HG02981 (cell line): ENCODE measurements at regions not wholly inside any gene's neighbourhood (a gene's known extent, or its start where the extent isn't known, plus 50 kb on each side); places are given as distances from the start of the nearest gene placed in this dataset.
"Not testable (repeated sequence)": the region's sequence is repeated elsewhere in the genome, so short reads cannot be mapped to it uniquely, and the experiment has no call there.

Experiments used
- ATAC-seq: cut with Tn5 transposase; IDR thresholded peaks from one replicate; pipeline ENCODE4 v1.9.1; 2021; ENCODE audit warnings: mild to moderate bottlenecking, moderate library complexity; ENCODE audit not compliant: unreplicated experiment

DNA sequence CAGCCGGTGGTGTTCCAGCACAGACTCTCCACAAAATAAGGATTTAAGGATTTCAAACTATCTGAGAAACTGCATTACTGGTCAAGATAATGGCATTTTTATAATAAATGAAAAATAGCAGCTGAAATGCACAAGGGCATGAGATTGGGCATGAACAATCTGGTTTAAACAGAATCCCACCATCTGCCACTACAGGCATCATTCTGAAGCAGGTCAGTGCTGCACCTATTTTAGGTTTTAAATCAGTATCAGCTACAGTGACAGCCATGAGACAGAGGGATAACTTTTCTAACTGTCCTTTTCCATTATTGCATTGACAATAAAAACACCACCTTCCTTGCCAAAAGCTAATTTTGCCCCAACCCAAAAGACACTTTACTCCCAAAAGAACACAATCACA is 186.8 kb downstream of the ETV1 start:
- no peak for ATAC-seq

DNA sequence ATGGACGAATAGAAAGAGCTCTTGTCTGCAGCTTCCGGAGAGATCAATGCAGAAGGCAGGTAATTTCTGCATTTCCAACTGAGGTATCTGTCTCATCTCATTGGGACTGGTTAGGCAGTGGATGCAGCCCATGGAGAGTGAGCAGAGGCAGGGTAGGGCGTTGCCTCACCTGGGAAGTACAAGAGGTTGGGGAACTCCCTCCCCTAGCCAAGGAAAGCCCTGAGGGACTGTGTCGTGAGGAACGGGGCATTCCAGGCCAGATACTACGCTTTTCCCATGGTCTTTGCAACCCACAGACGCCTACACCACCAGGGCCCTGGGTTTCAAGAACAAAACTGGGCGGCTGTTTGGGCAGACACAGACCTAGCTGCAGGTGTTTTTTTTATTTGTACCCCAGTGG is 186.3 kb downstream of the ETV1 start:
- no peak for ATAC-seq

DNA sequence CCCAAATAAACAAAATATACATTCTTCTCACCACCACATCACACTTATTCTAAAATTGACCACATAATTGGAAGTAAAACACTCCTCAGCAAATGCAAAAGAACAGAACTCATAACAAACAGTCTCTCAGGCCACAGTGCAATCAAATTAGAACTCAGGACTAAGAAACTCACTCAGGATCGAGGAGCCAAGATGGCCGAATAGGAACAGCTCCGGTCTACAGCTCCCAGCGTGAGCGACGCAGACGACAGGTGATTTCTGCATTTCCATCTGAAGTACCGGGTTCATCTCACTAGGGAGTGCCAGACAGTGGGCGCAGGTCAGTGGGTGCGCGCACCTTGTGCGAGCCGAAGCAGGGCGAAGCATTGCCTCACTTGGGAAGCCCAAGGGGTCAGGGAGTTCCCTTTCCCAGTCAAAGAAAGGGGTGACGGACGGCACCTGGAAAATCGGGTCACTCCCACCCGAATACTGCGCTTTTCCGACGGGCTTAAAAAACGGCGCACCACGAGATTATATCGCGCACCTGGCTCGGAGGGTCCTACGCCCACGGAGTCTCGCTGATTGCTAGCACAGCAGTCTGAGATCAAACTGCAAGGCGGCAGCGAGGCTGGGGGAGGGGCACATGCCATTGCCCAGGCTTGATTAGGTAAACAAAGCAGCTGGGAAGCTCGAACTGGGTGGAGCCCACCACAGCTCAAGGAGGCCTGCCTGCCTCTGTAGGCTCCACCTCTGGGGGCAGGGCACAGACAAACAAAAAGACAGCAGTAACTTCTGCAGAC is 183.2 kb downstream of the ETV1 start:
- ATAC-seq, result not testable (repeated sequence)

DNA sequence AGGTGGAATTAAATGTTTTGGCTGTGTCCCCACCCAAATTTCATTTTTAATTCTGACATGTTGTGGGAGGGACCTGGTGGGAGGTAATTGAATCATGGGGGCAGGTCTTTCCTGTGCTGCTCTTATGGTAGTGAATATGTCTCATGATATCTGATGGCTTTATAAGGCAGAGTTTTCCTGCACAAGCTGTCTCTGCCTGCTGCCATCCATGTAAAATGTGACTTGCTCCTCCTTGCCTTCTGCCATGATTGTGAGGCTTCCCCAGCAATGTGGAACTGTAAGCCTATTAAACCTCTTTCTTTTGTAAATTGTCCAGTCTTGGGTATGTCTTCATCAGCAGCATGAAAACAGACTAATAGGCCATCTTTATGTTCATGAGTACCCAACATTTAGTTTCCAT is 172.2 kb downstream of the ETV1 start:
- not testable (repeated sequence) for ATAC-seq

DNA sequence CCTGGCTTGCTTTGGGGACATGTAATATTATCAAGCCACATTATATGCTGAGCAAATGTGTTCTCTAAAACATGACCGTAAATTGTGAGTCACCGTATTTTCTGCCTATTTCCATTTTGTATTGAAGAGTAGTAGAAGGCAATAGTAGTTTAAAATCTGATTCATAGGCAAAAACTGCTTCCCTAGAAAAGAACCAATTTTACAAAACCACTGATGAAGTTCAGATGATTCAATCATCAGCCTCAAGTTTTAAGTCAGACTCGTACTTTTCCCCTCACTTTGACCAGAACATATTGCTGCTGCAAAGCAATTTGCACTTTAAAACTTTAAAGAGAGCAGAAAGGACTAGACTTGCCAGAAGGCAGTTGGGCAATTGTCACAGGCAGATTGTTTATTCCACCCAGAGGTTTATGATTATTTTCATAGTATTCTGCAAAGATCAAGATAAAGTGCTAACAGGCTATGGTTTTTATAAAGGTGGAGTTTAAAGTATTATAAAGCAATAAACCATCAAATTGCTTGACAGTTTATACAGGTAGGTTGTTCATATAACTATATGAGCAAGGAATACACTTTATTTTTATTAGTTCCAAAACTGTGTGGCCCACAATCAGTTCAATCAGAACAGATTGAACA is 168.2 kb downstream of the ETV1 start:
- no peak for ATAC-seq

DNA sequence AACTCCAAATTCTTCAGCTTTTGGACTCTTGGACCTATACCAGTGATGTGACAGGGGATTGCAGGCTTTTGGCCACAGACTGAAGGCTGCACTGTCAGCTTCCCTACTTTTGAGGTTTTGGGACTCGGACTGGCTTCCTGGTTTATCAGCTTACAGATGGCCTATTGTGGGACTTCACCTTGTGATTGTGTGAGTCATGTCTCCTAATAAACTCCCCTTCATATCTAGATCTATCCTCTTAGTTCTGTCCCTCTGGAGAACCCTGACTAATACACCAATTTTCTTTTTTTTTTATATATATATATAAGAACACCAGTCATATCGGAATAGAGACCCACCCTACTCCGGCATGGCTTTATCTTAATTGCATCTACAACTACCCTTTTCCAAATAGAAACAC is 166.8 kb downstream of the ETV1 start:
- no peak for ATAC-seq

DNA sequence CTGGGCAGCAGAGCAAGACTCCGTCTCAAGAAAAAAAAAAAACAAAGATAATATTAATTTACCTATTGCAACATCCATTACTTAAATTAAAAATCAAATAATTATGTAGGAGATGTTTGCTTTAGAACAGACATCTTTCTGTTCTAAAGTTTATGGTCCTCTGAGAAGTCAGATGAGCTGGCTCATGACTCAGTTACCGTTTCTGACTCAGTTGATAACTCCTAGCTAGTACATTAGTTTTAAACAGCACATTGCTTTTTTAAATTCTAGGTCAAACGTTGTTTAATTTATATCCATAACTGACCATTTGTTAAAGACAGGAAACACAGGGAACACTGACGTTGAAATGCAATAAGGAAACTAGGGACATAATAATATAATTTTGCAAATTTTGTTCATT is 162.7 kb downstream of the ETV1 start:
- no peak for ATAC-seq

DNA sequence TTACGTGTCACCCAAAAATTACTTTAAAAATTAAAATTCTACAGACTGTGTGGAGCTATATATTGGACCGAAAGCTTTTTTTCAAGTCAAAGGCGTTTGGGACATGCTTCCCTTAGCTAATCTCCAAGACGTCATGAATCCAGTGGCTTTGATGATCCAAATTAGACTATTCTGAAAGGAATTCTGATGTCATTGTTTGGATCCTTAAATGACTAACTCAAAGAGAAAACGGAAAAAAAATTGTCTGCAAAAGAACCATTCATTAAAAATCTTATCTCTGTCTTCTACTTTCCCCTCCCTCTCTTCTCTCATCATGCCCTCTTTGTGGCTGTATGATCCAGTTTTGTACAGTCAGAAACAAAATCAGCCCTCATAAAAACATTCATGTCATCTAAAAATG is 161.8 kb downstream of the ETV1 start:
- no peak for ATAC-seq

DNA sequence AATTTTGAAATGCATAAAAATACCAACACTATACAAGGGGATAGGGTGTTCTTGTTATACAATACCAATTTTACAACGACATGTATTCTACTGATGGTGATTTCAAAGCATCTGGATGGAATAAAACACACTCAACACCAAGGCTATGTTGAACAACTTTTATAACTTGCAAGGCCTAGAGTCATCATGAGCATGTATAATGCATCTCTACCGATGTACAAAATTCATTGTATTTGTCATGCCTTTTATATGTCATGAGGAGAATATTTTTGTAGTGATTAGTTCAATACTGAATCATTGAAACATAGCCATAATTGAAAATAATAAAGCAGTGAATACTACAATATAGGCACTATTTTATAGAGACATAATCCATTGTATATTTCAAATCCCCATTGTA is 160.2 kb downstream of the ETV1 start:
- ATAC-seq, result no peak

DNA sequence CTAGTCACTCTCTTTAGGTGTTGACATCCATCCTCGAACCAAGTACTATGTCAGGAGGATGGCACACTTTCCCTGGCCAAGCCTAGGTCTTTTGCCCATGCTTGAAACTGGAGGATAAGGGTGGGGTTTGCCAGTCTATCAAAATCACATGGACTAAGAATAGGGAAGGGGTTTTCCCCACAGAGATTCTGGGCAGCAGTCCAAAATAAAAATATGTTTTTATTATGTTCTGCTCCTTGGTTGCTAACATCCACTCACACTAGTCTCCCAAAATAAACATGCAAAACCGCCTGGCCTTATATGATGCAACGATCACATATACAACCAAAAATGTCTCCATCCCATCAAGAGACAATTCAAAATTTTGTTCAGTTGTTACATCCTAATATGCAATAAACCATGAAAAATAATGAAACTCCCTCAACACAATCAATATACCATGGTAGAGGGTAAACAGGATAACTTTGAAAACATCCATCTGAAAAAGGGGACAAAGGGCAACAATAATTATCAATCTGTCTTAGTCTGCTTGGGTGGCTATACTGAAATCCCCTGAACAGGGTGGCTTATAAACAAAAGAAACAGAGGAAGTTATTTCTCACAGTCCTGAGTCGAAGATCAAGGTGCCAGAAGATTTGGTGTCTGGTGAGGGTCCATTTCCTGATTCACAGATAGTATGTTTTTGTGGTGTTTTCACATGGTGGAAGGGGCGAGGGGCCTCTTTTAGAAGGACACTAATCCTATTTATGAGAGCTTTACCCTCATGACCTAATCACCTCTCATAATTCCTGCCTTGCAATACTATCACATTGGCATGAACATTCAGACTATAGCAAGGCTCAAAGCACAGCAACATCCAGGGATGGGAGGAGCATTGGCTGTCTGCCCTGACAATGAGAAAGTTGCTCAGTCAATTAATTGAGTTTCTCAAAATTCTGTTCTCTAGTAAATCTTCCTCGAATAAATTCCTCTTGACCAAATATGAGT is 159.3 kb downstream of the ETV1 start:
- no peak for ATAC-seq

DNA sequence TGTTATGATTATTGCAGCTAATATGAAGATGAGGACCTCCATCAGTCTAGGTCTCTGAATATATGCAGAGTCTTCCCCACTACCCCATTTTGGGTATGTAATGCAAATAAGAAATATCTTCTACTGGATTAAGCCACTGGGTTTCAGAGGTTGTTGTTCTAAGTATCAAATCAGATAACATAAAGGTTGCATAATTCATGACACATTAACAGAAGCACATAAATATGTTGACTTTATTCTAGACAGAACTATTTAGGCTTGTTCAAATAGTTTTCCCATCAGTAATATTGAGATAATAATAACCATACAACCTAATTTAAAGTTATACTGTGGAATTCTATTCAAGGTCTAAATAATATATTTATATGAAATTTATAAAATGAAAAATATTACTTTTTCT is 157.1 kb downstream of the ETV1 start:
- no peak for ATAC-seq

DNA sequence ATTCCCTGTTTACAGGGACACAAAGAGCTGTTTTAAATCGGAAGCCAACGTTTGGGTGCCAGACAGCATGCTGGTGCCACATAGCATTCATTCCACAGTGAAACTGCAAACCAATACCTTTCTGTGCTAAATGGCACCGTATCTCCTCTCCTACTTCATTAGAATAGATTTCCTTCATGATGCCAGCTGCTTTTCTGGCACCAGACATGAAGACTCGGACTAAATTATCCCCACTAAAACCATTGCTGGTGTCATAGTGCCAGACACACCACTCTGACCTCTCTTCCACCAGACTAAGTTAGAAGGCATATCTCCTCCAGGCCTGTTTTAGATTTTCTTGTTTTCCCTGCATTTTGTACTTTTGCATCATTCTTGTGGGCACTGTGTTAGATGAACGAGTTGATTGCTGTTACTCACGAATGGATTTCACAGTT is 155.1 kb downstream of the ETV1 start:
- no peak for ATAC-seq

DNA sequence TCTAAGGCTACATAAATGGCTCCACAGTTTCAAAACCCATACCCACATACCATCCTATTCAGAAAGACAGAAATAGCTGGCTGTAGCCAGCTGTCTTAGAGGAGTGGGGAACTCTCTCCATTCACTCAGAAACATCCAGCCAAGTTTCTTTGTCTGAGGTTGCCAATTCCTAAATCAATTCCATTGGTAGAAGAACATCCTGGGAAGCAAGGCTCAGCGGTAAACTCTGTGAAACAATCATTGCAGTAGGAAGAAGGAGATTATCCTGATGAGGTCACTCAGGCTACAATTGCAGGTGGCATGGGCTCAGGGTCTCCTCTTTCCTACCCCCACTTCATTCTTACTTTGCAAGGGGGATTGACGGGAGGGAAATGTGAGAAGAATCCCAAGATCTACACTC is 154.0 kb downstream of the ETV1 start:
- ATAC-seq, result no peak

DNA sequence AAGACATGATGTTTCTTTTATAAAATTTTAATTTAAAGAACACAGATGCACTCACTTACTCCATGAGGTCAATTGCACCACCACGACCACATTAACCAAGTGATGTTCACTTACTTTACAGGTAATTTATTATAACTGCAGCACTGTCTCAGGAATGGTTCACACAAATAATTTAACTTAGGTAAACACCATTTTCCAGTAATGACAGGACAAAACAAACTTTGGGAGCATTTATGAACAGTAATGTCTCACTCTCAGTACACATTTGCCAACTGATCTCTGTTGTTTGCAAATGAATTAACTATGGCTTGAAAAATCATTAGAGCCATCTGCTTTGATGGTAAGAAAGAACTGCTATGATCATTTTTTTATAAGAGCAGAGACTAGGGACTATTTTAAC is 150.4 kb downstream of the ETV1 start:
- no peak for ATAC-seq
